ENCODE measurements at regions not wholly inside any gene's neighbourhood (a gene's known extent, or its start where the extent isn't known, plus 50 kb on each side); places are given as distances from the start of the nearest gene placed in this dataset.

DNA sequence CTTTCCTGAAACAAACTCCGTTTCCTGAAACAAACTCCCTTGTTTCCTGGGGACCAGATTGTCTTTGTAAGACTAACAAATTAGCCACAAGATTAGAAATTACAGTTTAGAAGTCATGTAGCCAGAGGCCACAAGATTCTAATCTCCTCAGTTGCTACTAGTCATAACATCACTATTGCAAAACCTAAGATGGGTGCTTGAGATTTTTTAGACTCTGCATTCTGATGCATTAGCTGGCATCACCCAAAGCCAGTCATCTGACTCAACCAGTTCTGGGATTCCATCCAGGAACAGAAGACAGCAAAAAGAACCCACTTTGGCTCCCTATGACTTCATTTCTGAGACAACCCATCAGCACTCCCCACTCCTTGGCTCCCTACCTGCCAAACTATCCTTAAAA lies 367.9 kb upstream of the MBL2 start:
- Histone ChIP-seq H3K4me3 (no peak overlapping the region), H3K36me3 (no peaks in the 10 kb centered on the region), H3K4me1 (no peaks in the 10 kb centered on the region), H3K27ac (no peak overlapping the region), H3K27me3 (no peaks in the 10 kb centered on the region), H3K9me3 (no peaks in the 10 kb centered on the region)
- TF ChIP-seq, protein P1, sequence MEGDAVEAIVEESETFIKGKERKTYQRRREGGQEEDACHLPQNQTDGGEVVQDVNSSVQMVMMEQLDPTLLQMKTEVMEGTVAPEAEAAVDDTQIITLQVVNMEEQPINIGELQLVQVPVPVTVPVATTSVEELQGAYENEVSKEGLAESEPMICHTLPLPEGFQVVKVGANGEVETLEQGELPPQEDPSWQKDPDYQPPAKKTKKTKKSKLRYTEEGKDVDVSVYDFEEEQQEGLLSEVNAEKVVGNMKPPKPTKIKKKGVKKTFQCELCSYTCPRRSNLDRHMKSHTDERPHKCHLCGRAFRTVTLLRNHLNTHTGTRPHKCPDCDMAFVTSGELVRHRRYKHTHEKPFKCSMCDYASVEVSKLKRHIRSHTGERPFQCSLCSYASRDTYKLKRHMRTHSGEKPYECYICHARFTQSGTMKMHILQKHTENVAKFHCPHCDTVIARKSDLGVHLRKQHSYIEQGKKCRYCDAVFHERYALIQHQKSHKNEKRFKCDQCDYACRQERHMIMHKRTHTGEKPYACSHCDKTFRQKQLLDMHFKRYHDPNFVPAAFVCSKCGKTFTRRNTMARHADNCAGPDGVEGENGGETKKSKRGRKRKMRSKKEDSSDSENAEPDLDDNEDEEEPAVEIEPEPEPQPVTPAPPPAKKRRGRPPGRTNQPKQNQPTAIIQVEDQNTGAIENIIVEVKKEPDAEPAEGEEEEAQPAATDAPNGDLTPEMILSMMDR (IDR thresholded peaks at IDR 0.05), result no peak
- no peak for TF ChIP-seq POLR2A (IDR thresholded peaks at IDR 0.05)
- intact Hi-C loops (cut with DNase I), result no loop called here
- 70% methylated on average over 1 of the region's 1 CpG for WGBS (ENCODE audit: insufficient coverage, low coverage, low lambda C conversion rate, missing lambda C conversion rate)
- DNase-seq (no peak), ATAC-seq (no peak)

DNA sequence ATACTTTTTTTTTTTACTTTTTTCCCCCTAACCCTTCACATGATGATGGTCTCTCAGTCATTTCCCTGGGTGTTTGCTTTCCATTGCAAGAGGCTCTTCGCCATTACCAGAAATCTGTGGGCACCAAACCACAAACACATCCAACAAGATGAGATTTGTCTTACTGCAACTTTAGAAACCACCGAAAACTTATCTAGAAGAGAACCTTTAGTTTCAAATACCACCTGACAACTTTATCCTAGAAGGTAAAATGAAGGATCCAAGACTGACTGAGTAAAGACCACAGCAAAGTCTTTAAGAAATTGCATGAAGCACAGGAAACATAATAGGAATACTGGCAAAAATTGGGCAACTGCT lies 363.3 kb upstream of the MBL2 start:
- ATAC-seq, result no peak
- H3K36me3 ChIP-seq, result no peaks in the 10 kb centered on the region
- H3K9me3 ChIP-seq, result no peaks in the 10 kb centered on the region
- H3K27me3 ChIP-seq, result no peaks in the 10 kb centered on the region
- TF ChIP-seq, protein P1 (IDR thresholded peaks at IDR 0.05), result no peak
- TF ChIP-seq POLR2A (IDR thresholded peaks at IDR 0.05), result no peak
- intact Hi-C loops (cut with DNase I), result no loop called here
- 85% methylated on average over 2 of the region's 2 CpGs for WGBS (ENCODE audit: insufficient coverage, low coverage, low lambda C conversion rate, missing lambda C conversion rate)
- H3K4me3 ChIP-seq, result no peak overlapping the region
- peaks cover 0 to 3% (median 0%) of the 10 kb centered on the region in 4 donors for H3K4me1 ChIP-seq
- DNase-seq, result no peak
- H3K27ac ChIP-seq, result no peak overlapping the region

DNA sequence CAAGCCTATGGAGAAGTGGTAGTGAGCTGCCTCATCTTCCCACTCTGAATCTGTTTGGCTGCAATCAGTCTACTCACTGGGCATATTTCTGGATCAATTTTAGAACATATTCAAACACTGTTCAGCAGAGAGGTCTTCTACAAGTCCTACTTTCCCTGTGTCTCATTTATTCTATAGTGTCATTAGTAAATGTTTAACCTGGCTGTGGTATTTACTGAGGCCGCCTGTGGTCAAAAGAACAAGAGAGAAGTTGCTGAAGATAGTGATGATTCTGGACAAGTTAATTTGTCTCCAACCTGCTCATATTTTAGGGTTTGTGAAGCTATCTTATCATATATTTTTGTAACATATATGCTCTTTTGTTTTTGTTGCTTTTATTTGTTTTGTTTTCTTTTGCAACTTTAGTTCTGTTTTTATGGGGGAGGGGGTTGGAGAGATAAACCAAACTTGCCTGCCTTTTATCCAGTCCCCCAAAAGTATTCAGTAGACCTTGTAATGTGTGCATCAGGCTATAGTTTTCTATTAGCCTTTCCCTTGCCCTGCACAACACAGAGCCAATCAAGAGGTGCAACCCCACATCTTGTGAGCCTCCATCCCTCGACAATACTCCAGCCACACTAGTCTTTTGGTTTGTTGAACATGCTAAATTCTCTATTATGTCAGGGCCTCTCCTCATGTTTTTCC lies 362.8 kb upstream of the MBL2 start:
- ATAC-seq (peak in 3 of 4 donors; percentile 16 to 64 (median 45)), DNase-seq (no peak)
- no peak for TF ChIP-seq POLR2A (IDR thresholded peaks at IDR 0.05)
- TF ChIP-seq, protein P1 (IDR thresholded peaks at IDR 0.05), result no peak
- H3K27me3 ChIP-seq, result no peaks in the 10 kb centered on the region
- intact Hi-C loops (cut with DNase I), result no loop called here
- no peaks in the 10 kb centered on the region for H3K9me3 ChIP-seq
- no peak overlapping the region for H3K27ac ChIP-seq
- H3K36me3 ChIP-seq, result no peaks in the 10 kb centered on the region
- peaks cover 0 to 3% (median 0%) of the 10 kb centered on the region in 4 donors for H3K4me1 ChIP-seq
- whole genome bisulfite sequencing (ENCODE audit: insufficient coverage, low coverage, low lambda C conversion rate, missing lambda C conversion rate), result 54% methylated on average over 2 of the region's 2 CpGs
- H3K4me3 ChIP-seq, result no peak overlapping the region

DNA sequence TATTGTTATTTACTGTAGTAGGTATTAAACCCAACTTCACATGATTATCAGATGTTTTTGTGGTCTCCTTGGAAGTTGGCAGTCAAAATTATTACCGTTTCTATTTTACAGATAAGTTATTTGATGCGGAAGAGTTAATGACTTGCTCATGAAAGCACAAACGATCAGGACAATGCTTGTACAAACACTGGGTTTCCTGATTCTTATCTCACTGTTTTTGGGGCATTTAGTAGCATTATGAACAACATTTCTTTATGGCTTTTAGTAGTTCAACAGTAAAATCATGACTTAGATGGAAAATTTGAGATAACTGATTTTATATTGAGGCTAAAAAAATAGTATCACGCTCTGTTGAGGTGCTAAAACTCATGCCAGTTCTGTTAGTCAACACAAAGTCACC lies 361.5 kb upstream of the MBL2 start:
- intact Hi-C loops (cut with DNase I), result no loop called here
- WGBS (ENCODE audit: insufficient coverage, low coverage, low lambda C conversion rate, missing lambda C conversion rate), result 50% methylated on average over 4 of the region's 4 CpGs

More for the DNA sequence above, 361.5 kb upstream of the MBL2 start:
- DNase-seq, result no peak
- Histone ChIP-seq H3K27ac (no peak overlapping the region), H3K4me3 (no peak overlapping the region), H3K4me1 (peaks cover 0 to 3% (median 0%) of the 10 kb centered on the region in 4 donors), H3K27me3 (no peaks in the 10 kb centered on the region), H3K9me3 (no peaks in the 10 kb centered on the region), H3K36me3 (no peaks in the 10 kb centered on the region)
- TF ChIP-seq POLR2A (IDR thresholded peaks at IDR 0.05), result no peak
- TF ChIP-seq, protein P1 (IDR thresholded peaks at IDR 0.05), result no peak
- no peak for ATAC-seq
